Mucosa of rectum (tissue), 2 donors: ENCODE measurements at regions not wholly inside any gene's neighbourhood (a gene's known extent, or its start where the extent isn't known, plus 50 kb on each side); places are given as distances from the start of the nearest gene placed in this dataset.
A peak's percentile ranks its signal among the peaks of the same experiment; 100 is the strongest.

Experiments
- H3K27ac ChIP-seq, 2 donors: one replicate each; pipeline ENCODE4 v1.7.0; 2013; ENCODE audit warnings: inconsistent platforms in 2 of 2, low read depth in 2 of 2, low read length in 2 of 2
- H3K27me3 ChIP-seq, 2 donors: one replicate each; pipeline ENCODE4 v1.7.0; 2013; ENCODE audit warnings: low read length in 2 of 2; ENCODE audit not compliant: control insufficient read depth in 2 of 2, insufficient read depth in 2 of 2
- H3K36me3 ChIP-seq, 2 donors: one replicate each; pipeline ENCODE4 v1.7.0; 2013; ENCODE audit warnings: low read length in 2 of 2; ENCODE audit not compliant: control insufficient read depth in 2 of 2, insufficient read depth in 2 of 2
- H3K4me1 ChIP-seq, 2 donors: one replicate each; pipeline ENCODE4 v1.7.0; 2013; ENCODE audit warnings: low read length in 2 of 2, mild to moderate bottlenecking in 1 of 2; ENCODE audit not compliant: control insufficient read depth in 2 of 2, insufficient read depth in 2 of 2
- H3K4me3 ChIP-seq, 2 donors: one replicate each; pipeline ENCODE4 v1.7.0; 2013; ENCODE audit warnings: low read length in 2 of 2
- H3K9ac ChIP-seq, 2 donors: one replicate each; pipeline ENCODE4 v1.7.0; 2013; ENCODE audit warnings: low read length in 2 of 2, low read depth in 1 of 2, mild to moderate bottlenecking in 1 of 2
- H3K9me3 ChIP-seq, 2 donors: one replicate each; pipeline ENCODE4 v1.7.0; 2013; ENCODE audit warnings: low read length in 2 of 2; ENCODE audit not compliant: control insufficient read depth in 2 of 2
- donor health status: healthy.
- donor health status: Normal muscosa, but diverticular disease.

- no peak overlapping the region for H3K4me3 ChIP-seq
- H3K9ac ChIP-seq, result no peak overlapping the region
- H3K9me3 ChIP-seq, result no peaks in the 10 kb centered on the region
- no peak overlapping the region for H3K27ac ChIP-seq
- H3K4me1 ChIP-seq, result no peaks in the 10 kb centered on the region
- H3K27me3 ChIP-seq, result no peaks in the 10 kb centered on the region
- no peaks in the 10 kb centered on the region for H3K36me3 ChIP-seq
These were observed 393.8 kb upstream of the MEF2C start for GRCh38 chr5:89276566-89277305.

GRCh38 chr5:89275066-89275855, 392.3 kb upstream of the MEF2C start:
- Histone ChIP-seq H3K27me3 (no peaks in the 10 kb centered on the region), H3K9me3 (no peaks in the 10 kb centered on the region), H3K4me3 (no peak overlapping the region), H3K36me3 (no peaks in the 10 kb centered on the region), H3K27ac (no peak overlapping the region), H3K9ac (no peak overlapping the region), H3K4me1 (no peaks in the 10 kb centered on the region)

GRCh38 chr5:89273289-89273688, 390.3 kb upstream of the MEF2C start:
- H3K27ac ChIP-seq, result no peak overlapping the region
- H3K4me1 ChIP-seq, result no peaks in the 10 kb centered on the region
- H3K9ac ChIP-seq, result no peak overlapping the region
- no peaks in the 10 kb centered on the region for H3K27me3 ChIP-seq
- H3K4me3 ChIP-seq, result no peak overlapping the region
- H3K9me3 ChIP-seq, result no peaks in the 10 kb centered on the region
- no peaks in the 10 kb centered on the region for H3K36me3 ChIP-seq

GRCh38 chr5:89270901-89271300, 387.9 kb upstream of the MEF2C start:
- Histone ChIP-seq H3K9me3 (no peaks in the 10 kb centered on the region), H3K27me3 (no peaks in the 10 kb centered on the region), H3K36me3 (no peaks in the 10 kb centered on the region), H3K4me1 (peaks cover 0 to 3% of the 10 kb centered on the region in 2 donors), H3K9ac (no peak overlapping the region), H3K4me3 (no peak overlapping the region), H3K27ac (peak overlapping the region; percentile 38 to 56)

- H3K27me3 ChIP-seq, result no peaks in the 10 kb centered on the region
- no peaks in the 10 kb centered on the region for H3K36me3 ChIP-seq
- no peak overlapping the region for H3K27ac ChIP-seq
- no peaks in the 10 kb centered on the region for H3K9me3 ChIP-seq
- H3K9ac ChIP-seq, result no peak overlapping the region
- H3K4me3 ChIP-seq, result no peak overlapping the region
- peaks cover 0 to 3% of the 10 kb centered on the region in 2 donors for H3K4me1 ChIP-seq
These were observed 386.7 kb upstream of the MEF2C start for GRCh38 chr5:89269721-89270120.

GRCh38 chr5:89268460-89268859, 385.5 kb upstream of the MEF2C start:
- no peaks in the 10 kb centered on the region for H3K36me3 ChIP-seq
- H3K9me3 ChIP-seq, result no peaks in the 10 kb centered on the region
- H3K4me3 ChIP-seq, result no peak overlapping the region
- peak overlapping the region; percentile 11 to 34 for H3K27ac ChIP-seq
- H3K9ac ChIP-seq, result no peak overlapping the region
- peaks cover 0 to 3% of the 10 kb centered on the region in 2 donors for H3K4me1 ChIP-seq
- no peaks in the 10 kb centered on the region for H3K27me3 ChIP-seq

- no peaks in the 10 kb centered on the region for H3K36me3 ChIP-seq
- no peak overlapping the region for H3K4me3 ChIP-seq
- peak overlapping the region; percentile 11 to 34 for H3K27ac ChIP-seq
- H3K27me3 ChIP-seq, result no peaks in the 10 kb centered on the region
- H3K4me1 ChIP-seq, result peaks cover 0 to 3% of the 10 kb centered on the region in 2 donors
- no peak overlapping the region for H3K9ac ChIP-seq
- H3K9me3 ChIP-seq, result no peaks in the 10 kb centered on the region
These were observed 384.8 kb upstream of the MEF2C start for GRCh38 chr5:89267788-89268187.

- Histone ChIP-seq H3K36me3 (no peaks in the 10 kb centered on the region), H3K4me3 (no peak overlapping the region), H3K27me3 (no peaks in the 10 kb centered on the region), H3K9me3 (no peaks in the 10 kb centered on the region), H3K9ac (no peak overlapping the region), H3K27ac (no peak overlapping the region), H3K4me1 (peaks cover 0 to 3% of the 10 kb centered on the region in 2 donors)
These were observed 382.7 kb upstream of the MEF2C start for GRCh38 chr5:89265511-89266179.

- H3K4me1 ChIP-seq, result peaks cover 0 to 3% of the 10 kb centered on the region in 2 donors
These were observed 380.9 kb upstream of the MEF2C start for GRCh38 chr5:89263846-89264245.

GRCh38 chr5:89262030-89262429, 379.0 kb upstream of the MEF2C start:
- H3K4me1 ChIP-seq, result peaks cover 0 to 3% of the 10 kb centered on the region in 2 donors
- H3K27ac ChIP-seq, result no peak overlapping the region
- H3K4me3 ChIP-seq, result no peak overlapping the region
- no peaks in the 10 kb centered on the region for H3K27me3 ChIP-seq
- no peaks in the 10 kb centered on the region for H3K9me3 ChIP-seq
- no peaks in the 10 kb centered on the region for H3K36me3 ChIP-seq
- no peak overlapping the region for H3K9ac ChIP-seq

More at GRCh38 chr5:89263846-89264245, 380.9 kb upstream of the MEF2C start:
- Histone ChIP-seq H3K36me3 (no peaks in the 10 kb centered on the region), H3K4me3 (no peak overlapping the region), H3K27me3 (no peaks in the 10 kb centered on the region), H3K27ac (no peak overlapping the region), H3K9me3 (no peaks in the 10 kb centered on the region), H3K9ac (no peak overlapping the region)
